ENCODE measurements at regions not wholly inside any gene's neighbourhood (a gene's known extent, or its start where the extent isn't known, plus 50 kb on each side); places are given as distances from the start of the nearest gene placed in this dataset.
"Not testable (repeated sequence)": the region's sequence is repeated elsewhere in the genome, so short reads cannot be mapped to it uniquely, and the experiment has no call there.

- TF ChIP-seq, protein P1, sequence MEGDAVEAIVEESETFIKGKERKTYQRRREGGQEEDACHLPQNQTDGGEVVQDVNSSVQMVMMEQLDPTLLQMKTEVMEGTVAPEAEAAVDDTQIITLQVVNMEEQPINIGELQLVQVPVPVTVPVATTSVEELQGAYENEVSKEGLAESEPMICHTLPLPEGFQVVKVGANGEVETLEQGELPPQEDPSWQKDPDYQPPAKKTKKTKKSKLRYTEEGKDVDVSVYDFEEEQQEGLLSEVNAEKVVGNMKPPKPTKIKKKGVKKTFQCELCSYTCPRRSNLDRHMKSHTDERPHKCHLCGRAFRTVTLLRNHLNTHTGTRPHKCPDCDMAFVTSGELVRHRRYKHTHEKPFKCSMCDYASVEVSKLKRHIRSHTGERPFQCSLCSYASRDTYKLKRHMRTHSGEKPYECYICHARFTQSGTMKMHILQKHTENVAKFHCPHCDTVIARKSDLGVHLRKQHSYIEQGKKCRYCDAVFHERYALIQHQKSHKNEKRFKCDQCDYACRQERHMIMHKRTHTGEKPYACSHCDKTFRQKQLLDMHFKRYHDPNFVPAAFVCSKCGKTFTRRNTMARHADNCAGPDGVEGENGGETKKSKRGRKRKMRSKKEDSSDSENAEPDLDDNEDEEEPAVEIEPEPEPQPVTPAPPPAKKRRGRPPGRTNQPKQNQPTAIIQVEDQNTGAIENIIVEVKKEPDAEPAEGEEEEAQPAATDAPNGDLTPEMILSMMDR (IDR thresholded peaks at IDR 0.05; ENCODE audit: unreplicated experiment in 3 of 3) = no peak
- Mint-ChIP-seq H3K9me3 (peaks cover 47% of the 10 kb centered on the region), H3K27me3 (ENCODE audit: low read depth) (peaks cover 3% of the 10 kb centered on the region), H3K27ac (no peak overlapping the region), H3K36me3 (ENCODE audit: low read depth) (no peaks in the 10 kb centered on the region), H3K4me3 (no peak overlapping the region), H3K4me1 (no peaks in the 10 kb centered on the region)
Measured at GRCh38 chr12:83603106-83603505, 916.4 kb downstream of the TMTC2 start.

- H3K4me3 Mint-ChIP-seq = no peak overlapping the region
- H3K27ac Mint-ChIP-seq = no peak overlapping the region
- H3K36me3 Mint-ChIP-seq (ENCODE audit: low read depth) = no peaks in the 10 kb centered on the region
- no peaks in the 10 kb centered on the region for H3K27me3 Mint-ChIP-seq (ENCODE audit: low read depth)
- peaks cover 4% of the 10 kb centered on the region for H3K9me3 Mint-ChIP-seq
- TF ChIP-seq, protein P1 (IDR thresholded peaks at IDR 0.05; ENCODE audit: unreplicated experiment in 3 of 3) = no peak
- no peaks in the 10 kb centered on the region for H3K4me1 Mint-ChIP-seq
Measured at GRCh38 chr12:83575326-83575725, 888.6 kb downstream of the TMTC2 start.

- Mint-ChIP-seq H3K27me3 (ENCODE audit: low read depth) (no peaks in the 10 kb centered on the region), H3K4me1 (no peaks in the 10 kb centered on the region), H3K4me3 (no peak overlapping the region), H3K9me3 (peaks cover 8% of the 10 kb centered on the region), H3K36me3 (ENCODE audit: low read depth) (no peaks in the 10 kb centered on the region), H3K27ac (no peak overlapping the region)
- TF ChIP-seq, protein P1 (IDR thresholded peaks at IDR 0.05; ENCODE audit: unreplicated experiment in 3 of 3) = no peak
Measured at GRCh38 chr12:83574142-83574541, 887.4 kb downstream of the TMTC2 start.

GRCh38 chr12:83573671-83574070 is 887.0 kb downstream of the TMTC2 start:
- Mint-ChIP-seq H3K9me3 (peaks cover 13% of the 10 kb centered on the region), H3K36me3 (ENCODE audit: low read depth) (no peaks in the 10 kb centered on the region), H3K4me1 (no peaks in the 10 kb centered on the region), H3K27me3 (ENCODE audit: low read depth) (no peaks in the 10 kb centered on the region), H3K27ac (no peak overlapping the region), H3K4me3 (no peak overlapping the region)
- TF ChIP-seq, protein P1 (IDR thresholded peaks at IDR 0.05; ENCODE audit: unreplicated experiment in 3 of 3) = no peak

GRCh38 chr12:83559650-83560049 is 872.9 kb downstream of the TMTC2 start:
- peaks cover 5% of the 10 kb centered on the region for H3K27me3 Mint-ChIP-seq (ENCODE audit: low read depth)
- H3K4me3 Mint-ChIP-seq = no peak overlapping the region
- H3K9me3 Mint-ChIP-seq = peaks cover 17% of the 10 kb centered on the region
- H3K36me3 Mint-ChIP-seq (ENCODE audit: low read depth) = no peaks in the 10 kb centered on the region
- H3K27ac Mint-ChIP-seq = no peak overlapping the region
- peaks cover 9% of the 10 kb centered on the region for H3K4me1 Mint-ChIP-seq
- TF ChIP-seq, protein P1 (IDR thresholded peaks at IDR 0.05; ENCODE audit: unreplicated experiment in 3 of 3) = no peak

DNA sequence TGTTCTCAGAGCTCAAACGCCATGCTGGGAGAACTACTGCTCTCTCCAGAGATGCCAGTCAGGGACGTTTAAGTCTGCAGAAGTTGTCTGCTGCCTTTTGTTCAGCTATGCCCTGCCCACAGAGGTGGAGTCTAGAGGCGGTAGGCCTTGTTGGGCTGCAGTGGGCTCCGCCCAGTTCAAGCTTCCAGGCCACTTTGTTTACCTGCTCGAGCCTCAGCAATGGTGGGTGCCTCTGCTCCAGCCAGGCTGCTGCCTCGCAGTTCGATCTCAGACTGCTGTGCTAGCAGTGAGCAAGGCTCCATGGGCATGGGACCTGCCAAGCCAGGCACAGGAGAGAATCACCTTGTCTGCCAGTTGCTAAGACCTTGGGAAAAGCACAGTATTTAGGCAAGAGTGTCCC is 869.3 kb downstream of the TMTC2 start:
- H3K4me3 Mint-ChIP-seq; H3K36me3 Mint-ChIP-seq (ENCODE audit: low read depth); H3K27me3 Mint-ChIP-seq (ENCODE audit: low read depth); H3K27ac Mint-ChIP-seq; H3K4me1 Mint-ChIP-seq: not testable (repeated sequence)
- H3K9me3 Mint-ChIP-seq = peaks cover 45% of the 10 kb centered on the region
